ENCODE measurements at regions not wholly inside any gene's neighbourhood (a gene's known extent, or its start where the extent isn't known, plus 50 kb on each side); places are given as distances from the start of the nearest gene placed in this dataset.

GRCh38 chr20:17873410-17874270 is 95.0 kb downstream of the SNX5 start (continued):
- TF ChIP-seq PRDM10 (CRISPR knock-in tag; IDR thresholded peaks at IDR 0.05; ENCODE audit: low read depth) (peak; percentile 78), ZBTB3 (CRISPR knock-in tag; IDR thresholded peaks at IDR 0.05; ENCODE audit: borderline replicate concordance, low read depth) (0 out of 2 replicates have a peak, but pooled peaks have one; percentile 65), SIN3A (IDR thresholded peaks at IDR 0.05; ENCODE audit: borderline replicate concordance, low read depth, low read length) (peak; percentile 51; the same call in 1 of the 2 replicates), ZBTB42 (CRISPR knock-in tag; IDR thresholded peaks at IDR 0.05) (no peak), ZNF780A (CRISPR knock-in tag; IDR thresholded peaks at IDR 0.05) (no peak), CTCF (CRISPR knock-in tag; IDR thresholded peaks at IDR 0.05) (peak; percentile 12; the same call in 1 of the 2 replicates), TBX3 (IDR thresholded peaks at IDR 0.05; ENCODE audit: borderline replicate concordance) (peak; percentile 13; the same call in 1 of the 2 replicates), KDM5B (CRISPR knock-in tag; IDR thresholded peaks at IDR 0.05; ENCODE audit: borderline replicate concordance) (peak; percentile 69; the same call in 1 of the 2 replicates), NAIF1 (CRISPR knock-in tag; IDR thresholded peaks at IDR 0.05; ENCODE audit: borderline replicate concordance) (no peak), ZNF343 (CRISPR knock-in tag; IDR thresholded peaks at IDR 0.05) (no peak), FOXO1 (CRISPR knock-in tag; IDR thresholded peaks at IDR 0.05) (peak; percentile 58), CBX5 (CRISPR knock-in tag; IDR thresholded peaks at IDR 0.05; ENCODE audit: borderline replicate concordance) (0 out of 2 replicates have a peak, but pooled peaks have one; percentile 10), ZFX (CRISPR knock-in tag; IDR thresholded peaks at IDR 0.05; ENCODE audit: low read depth) (peak; percentile 73; the same call in 1 of the 2 replicates), FOXP4 (CRISPR knock-in tag; IDR thresholded peaks at IDR 0.05) (peak; percentile 72), ZNF333 (CRISPR knock-in tag; IDR thresholded peaks at IDR 0.05; ENCODE audit: borderline replicate concordance) (0 out of 2 replicates have a peak, but pooled peaks have one; percentile 57), SP4 (CRISPR knock-in tag; IDR thresholded peaks at IDR 0.05) (peak; percentile 71; the same call in 1 of the 2 replicates), KLF6 (CRISPR knock-in tag; IDR thresholded peaks at IDR 0.05) (0 out of 2 replicates have a peak, but pooled peaks have one; percentile 42), ETV6 (CRISPR knock-in tag; conservative IDR thresholded peaks at IDR 0.05) (peak; percentile 36; the same call in 1 of the 2 replicates), HIVEP1 (CRISPR knock-in tag; IDR thresholded peaks at IDR 0.05) (peak; percentile 91), PAF1 (CRISPR knock-in tag; IDR thresholded peaks at IDR 0.05) (0 out of 2 replicates have a peak, but pooled peaks have one; percentile 65), NR2F6 (IDR thresholded peaks at IDR 0.05) (no peak), NR2F6 (CRISPR knock-in tag; IDR thresholded peaks at IDR 0.05) (peak; percentile 61; the same call in 1 of the 2 replicates), PHF8 (CRISPR knock-in tag; IDR thresholded peaks at IDR 0.05) (peak; percentile 44; the same call in 1 of the 2 replicates)

Data from HepG2 (cell line).